22Rv1 (cell line): ENCODE measurements at regions not wholly inside any gene's neighbourhood (a gene's known extent, or its start where the extent isn't known, plus 50 kb on each side); places are given as distances from the start of the nearest gene placed in this dataset.

ENCODE experiments used
- H3K27ac ChIP-seq: fragments of 450-650 bp; 2 replicates; pipeline ENCODE4 v1.5.1; 2017
- ZFX ChIP-seq: fragments of 450-650 bp; IDR thresholded peaks from 2 replicates; pipeline ENCODE4 v1.6.1; 2017; ENCODE audit warnings: antibody characterized with exemption, borderline replicate concordance
- TF ChIP-seq, protein P1 (sequence below): fragments of 450-650 bp; IDR thresholded peaks from 2 replicates; pipeline ENCODE4 v1.5.1; 2017; ENCODE audit warnings: mild to moderate bottlenecking

DNA sequence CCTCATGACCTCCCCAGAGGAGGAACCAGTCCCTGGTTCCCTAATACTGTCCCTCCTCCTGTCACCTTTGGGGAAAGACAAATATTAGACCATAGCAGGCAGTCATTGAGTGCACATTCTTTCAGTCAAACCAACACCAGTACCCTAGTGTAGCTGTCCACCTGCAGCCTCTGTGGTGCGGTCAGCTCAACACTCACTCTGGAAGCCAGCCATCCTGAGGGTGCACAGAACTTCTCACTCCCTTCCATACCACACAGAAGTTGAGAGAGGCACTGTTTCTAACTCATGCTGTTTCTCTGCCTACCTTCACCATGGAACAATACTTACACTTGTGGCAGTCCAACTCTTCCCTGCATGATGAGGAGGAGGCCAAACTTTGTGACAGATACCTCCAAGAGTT lies 175.6 kb upstream of the FOXN2 start:
- no peak overlapping the region for H3K27ac ChIP-seq
- TF ChIP-seq, protein P1, sequence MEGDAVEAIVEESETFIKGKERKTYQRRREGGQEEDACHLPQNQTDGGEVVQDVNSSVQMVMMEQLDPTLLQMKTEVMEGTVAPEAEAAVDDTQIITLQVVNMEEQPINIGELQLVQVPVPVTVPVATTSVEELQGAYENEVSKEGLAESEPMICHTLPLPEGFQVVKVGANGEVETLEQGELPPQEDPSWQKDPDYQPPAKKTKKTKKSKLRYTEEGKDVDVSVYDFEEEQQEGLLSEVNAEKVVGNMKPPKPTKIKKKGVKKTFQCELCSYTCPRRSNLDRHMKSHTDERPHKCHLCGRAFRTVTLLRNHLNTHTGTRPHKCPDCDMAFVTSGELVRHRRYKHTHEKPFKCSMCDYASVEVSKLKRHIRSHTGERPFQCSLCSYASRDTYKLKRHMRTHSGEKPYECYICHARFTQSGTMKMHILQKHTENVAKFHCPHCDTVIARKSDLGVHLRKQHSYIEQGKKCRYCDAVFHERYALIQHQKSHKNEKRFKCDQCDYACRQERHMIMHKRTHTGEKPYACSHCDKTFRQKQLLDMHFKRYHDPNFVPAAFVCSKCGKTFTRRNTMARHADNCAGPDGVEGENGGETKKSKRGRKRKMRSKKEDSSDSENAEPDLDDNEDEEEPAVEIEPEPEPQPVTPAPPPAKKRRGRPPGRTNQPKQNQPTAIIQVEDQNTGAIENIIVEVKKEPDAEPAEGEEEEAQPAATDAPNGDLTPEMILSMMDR = no peak
- TF ChIP-seq ZFX = no peak

DNA sequence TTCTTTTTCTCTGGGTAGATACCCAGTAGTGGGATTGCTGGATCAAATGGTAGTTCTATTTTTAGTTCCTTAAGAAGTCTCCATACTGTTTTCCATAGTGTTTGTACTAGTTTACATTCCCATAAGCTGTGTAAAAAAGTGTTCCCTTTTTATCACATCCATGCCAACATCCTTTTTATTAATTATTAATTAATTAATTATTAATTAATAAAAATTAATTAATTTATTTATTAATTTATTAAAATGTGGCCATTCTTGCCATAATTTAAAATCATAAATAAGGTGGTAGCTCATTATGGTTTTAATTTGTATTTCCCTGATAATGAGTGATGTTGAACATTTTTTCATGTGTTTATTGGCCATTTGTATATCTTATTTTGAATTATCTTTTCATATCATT lies 173.9 kb upstream of the FOXN2 start:
- no peak overlapping the region for H3K27ac ChIP-seq
- TF ChIP-seq, protein P1 = no peak
- no peak for TF ChIP-seq ZFX

DNA sequence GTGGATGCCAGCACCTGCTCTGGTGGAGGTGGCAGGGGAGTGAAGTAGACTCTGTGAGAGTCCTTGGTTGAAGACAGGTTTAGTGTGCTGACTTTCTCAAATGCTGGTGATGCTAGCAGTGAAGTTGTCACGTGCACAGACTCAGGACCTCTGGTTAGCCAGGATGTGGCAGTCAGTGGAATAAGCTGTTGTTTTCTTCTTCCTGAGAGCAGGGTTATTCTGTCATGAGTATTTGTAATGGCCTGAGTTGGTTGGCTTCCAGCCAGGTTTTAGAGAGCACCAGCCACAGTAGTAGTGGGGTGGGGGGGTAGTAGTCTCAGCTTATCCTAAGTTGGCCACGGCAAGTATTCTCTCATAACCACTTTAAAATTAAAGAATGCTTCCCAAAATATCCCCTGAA lies 169.7 kb upstream of the FOXN2 start:
- no peak overlapping the region for H3K27ac ChIP-seq
- TF ChIP-seq, protein P1 = no peak
- TF ChIP-seq ZFX = no peak

DNA sequence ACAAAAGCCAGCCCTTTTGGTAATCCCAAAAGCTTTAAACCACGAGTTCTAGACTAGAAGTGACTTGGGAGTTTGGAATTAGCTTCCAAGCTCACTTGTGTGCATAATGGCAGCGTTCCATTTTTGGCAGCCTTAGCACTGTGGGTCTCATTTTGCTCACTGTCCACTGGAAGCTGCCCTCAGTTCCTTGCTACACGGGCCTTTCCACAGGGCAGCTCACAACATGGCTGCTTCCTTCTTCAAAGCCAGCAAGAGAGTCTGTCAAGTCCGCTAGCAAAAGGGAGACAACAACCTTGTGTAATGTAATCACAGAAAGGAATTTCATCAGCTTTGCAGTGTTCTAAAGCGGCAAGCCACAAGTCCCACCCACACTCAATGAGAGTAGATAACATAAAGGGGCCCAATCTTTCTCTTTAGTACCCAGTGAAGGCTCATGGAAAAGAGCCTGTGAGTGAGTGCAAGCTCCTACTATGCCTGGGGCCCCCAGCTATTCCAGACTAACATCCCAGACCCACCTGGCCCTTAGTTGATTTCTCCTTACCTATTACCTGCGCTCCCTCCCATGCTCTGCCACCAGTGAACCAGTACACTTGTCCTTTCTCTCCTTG lies 168.5 kb upstream of the FOXN2 start:
- TF ChIP-seq, protein P1 = no peak
- TF ChIP-seq ZFX = no peak
- no peak overlapping the region for H3K27ac ChIP-seq

DNA sequence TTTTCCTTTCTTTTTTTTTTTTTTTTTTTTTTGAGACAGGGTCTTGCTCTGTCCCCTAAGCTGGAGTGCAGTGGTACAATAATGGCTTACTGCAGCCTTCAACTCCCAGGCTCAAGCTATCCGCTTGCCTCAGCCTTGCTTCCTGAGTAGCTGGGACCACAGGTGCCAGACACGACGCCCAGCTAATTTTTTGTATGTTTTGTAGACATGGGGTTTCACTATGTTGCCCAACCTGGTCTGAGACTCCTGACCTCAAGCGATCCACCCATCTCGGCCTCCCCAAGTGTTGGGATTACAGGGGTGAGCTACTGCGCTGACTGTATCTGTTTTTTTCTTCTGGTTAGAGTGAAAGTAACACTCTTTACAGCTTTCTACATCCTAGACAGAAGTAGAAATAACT lies 167.9 kb upstream of the FOXN2 start:
- no peak overlapping the region for H3K27ac ChIP-seq
- TF ChIP-seq ZFX = no peak
- TF ChIP-seq, protein P1 = no peak

DNA sequence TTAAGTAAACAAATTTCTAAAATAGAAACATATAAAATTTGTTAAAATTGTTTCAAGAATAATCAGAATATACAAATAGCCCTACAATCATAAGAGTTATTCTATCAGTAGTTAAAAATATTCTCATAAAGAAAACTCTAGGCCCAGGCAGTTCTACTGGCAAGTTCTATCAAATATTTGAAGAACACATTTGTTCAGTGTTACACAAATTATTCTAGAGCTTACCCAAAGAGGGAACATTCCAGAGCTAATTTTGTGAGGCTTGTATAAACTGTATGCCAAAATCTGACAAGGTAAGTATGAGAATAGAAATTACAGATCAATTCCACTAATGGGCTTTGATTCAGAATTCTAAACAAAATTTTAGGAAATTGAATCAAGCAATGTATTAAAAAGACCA lies 166.8 kb upstream of the FOXN2 start:
- TF ChIP-seq ZFX = no peak
- TF ChIP-seq, protein P1 = no peak
- no peak overlapping the region for H3K27ac ChIP-seq

DNA sequence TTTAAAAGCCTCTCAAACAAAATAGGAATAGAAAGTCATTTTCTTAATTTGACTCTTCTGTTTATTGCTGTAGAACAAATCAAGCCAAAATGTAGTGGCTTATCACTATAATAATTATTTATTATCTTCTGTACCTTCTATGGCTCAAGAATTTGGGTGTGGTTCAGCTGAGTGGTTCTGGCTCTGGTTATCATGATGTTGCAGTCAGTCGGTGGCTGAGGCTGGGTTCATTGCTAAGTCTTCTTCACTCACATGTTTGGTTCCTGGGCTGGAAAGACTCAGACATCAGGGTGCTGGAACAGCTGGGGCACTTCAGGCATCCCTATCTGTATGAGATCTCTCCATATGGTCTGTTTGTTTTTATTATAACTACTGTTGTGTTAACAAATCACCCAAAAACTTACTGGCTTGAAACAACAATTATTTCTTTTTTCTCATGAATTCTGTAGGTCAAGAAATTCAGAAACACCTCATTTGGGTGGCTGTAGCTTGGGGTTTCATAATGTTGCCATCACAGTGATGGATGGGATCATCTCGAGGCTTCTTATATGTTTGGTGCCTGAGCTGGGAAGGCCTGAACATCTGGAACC lies 165.5 kb upstream of the FOXN2 start:
- H3K27ac ChIP-seq = no peak overlapping the region
- TF ChIP-seq ZFX = no peak
- TF ChIP-seq, protein P1 = no peak
